SK-N-SH treated with all-trans-retinoic acid at 6 μM for 48 hours (cell line): ENCODE measurements at regions not wholly inside any gene's neighbourhood (a gene's known extent, or its start where the extent isn't known, plus 50 kb on each side); places are given as distances from the start of the nearest gene placed in this dataset.

Experiments used
- ATAC-seq: fragments of 200-7000 bp; cut with Tn5 transposase; 3 replicates; pipeline ENCODE4 v1.9.1; 2020; ENCODE audit warnings: mild to moderate bottlenecking, moderate library complexity
- ARNTL ChIP-seq: fragments of 450-650 bp; formaldehyde crosslinking; IDR thresholded peaks from 2 replicates; pipeline ENCODE4 v1.5.0; 2020; ENCODE audit warnings: low read depth, mild to moderate bottlenecking, moderate library complexity, borderline replicate concordance
- BACH2 ChIP-seq: fragments of 250-450 bp; sonication (Bioruptor Pico); IDR thresholded peaks from 2 replicates; pipeline ENCODE4 v1.9.0; 2021; ENCODE audit warnings: mild to moderate bottlenecking, borderline replicate concordance
- CSDC2 ChIP-seq: fragments of 250-450 bp; sonication (Bioruptor Pico); IDR thresholded peaks from 2 replicates; pipeline ENCODE4 v1.5.0; 2020; ENCODE audit warnings: mild to moderate bottlenecking, moderate library complexity
- CSRNP3 ChIP-seq: fragments of 250-450 bp; sonication (Bioruptor Pico); IDR thresholded peaks from 2 replicates; pipeline ENCODE4 v1.5.1; 2021; ENCODE audit warnings: mild to moderate bottlenecking, moderate library complexity
- ESRRG ChIP-seq: fragments of 250-450 bp; sonication (Bioruptor Pico); IDR thresholded peaks from 2 replicates; pipeline ENCODE4 v1.6.1; 2021; ENCODE audit warnings: mild to moderate bottlenecking
- GLIS3 ChIP-seq: fragments of 250-450 bp; sonication (Bioruptor Pico); IDR thresholded peaks from 2 replicates; pipeline ENCODE4 v1.5.0; 2020; ENCODE audit warnings: mild to moderate bottlenecking, moderate library complexity
- ISL1 ChIP-seq: fragments of 250-450 bp; sonication (Bioruptor Pico); IDR thresholded peaks from 2 replicates; pipeline ENCODE4 v2.1.2; 2022; ENCODE audit warnings: mild to moderate bottlenecking, moderate library complexity
- OSR1 ChIP-seq: fragments of 250-450 bp; sonication (Bioruptor Pico); IDR thresholded peaks from 2 replicates; pipeline ENCODE4 v1.8.0; 2022; ENCODE audit warnings: moderate library complexity, mild to moderate bottlenecking, inconsistent platforms
- POU6F1 ChIP-seq: fragments of 250-450 bp; sonication (Bioruptor Pico); IDR thresholded peaks from 2 replicates; pipeline ENCODE4 v1.8.0; 2021; ENCODE audit warnings: low read depth, mild to moderate bottlenecking, moderate library complexity, borderline replicate concordance
- PPARA ChIP-seq: fragments of 250-450 bp; sonication (Bioruptor Pico); IDR thresholded peaks from 2 replicates; pipeline ENCODE4 v1.5.0; 2020; ENCODE audit warnings: mild to moderate bottlenecking, borderline replicate concordance
- RARB ChIP-seq: fragments of 250-450 bp; sonication (Bioruptor Pico); IDR thresholded peaks from 2 replicates; pipeline ENCODE4 v1.8.0; 2021; ENCODE audit warnings: mild to moderate bottlenecking, moderate library complexity
- TCF4 ChIP-seq: fragments of 250-450 bp; sonication (Bioruptor Pico); IDR thresholded peaks from 2 replicates; pipeline ENCODE4 v1.8.0; 2021; ENCODE audit warnings: mild to moderate bottlenecking, moderate library complexity, borderline replicate concordance
- TOX ChIP-seq: fragments of 250-450 bp; sonication (Bioruptor Pico); IDR thresholded peaks from 2 replicates; pipeline ENCODE4 v1.8.0; 2021; ENCODE audit warnings: mild to moderate bottlenecking, moderate library complexity, borderline replicate concordance
- TSHZ2 ChIP-seq: fragments of 250-450 bp; sonication (Bioruptor Pico); IDR thresholded peaks from 2 replicates; pipeline ENCODE4 v1.5.0; 2020; ENCODE audit warnings: mild to moderate bottlenecking, moderate library complexity
- ZC3H10 ChIP-seq: fragments of 250-450 bp; sonication (Bioruptor Pico); IDR thresholded peaks from 2 replicates; pipeline ENCODE4 v1.5.1; 2021; ENCODE audit warnings: mild to moderate bottlenecking, moderate library complexity
- ZFP30 ChIP-seq: fragments of 450-650 bp; formaldehyde crosslinking; IDR thresholded peaks from 2 replicates; pipeline ENCODE4 v1.5.0; 2022; ENCODE audit warnings: mild to moderate bottlenecking, moderate library complexity
- ZNF565 ChIP-seq: fragments of 450-650 bp; formaldehyde crosslinking; conservative IDR thresholded peaks from 2 replicates; pipeline ENCODE4 v1.5.0; 2020; ENCODE audit warnings: low read depth, mild to moderate bottlenecking, moderate library complexity
- ZNF70 ChIP-seq: fragments of 450-650 bp; formaldehyde crosslinking; IDR thresholded peaks from 2 replicates; pipeline ENCODE4 v1.5.0; 2020; ENCODE audit warnings: mild to moderate bottlenecking, moderate library complexity
- TF ChIP-seq, protein P1 (sequence below): fragments of 250-450 bp; sonication (Bioruptor Pico); IDR thresholded peaks from 2 replicates; pipeline ENCODE4 v1.8.0; 2020; ENCODE audit warnings: mild to moderate bottlenecking, moderate library complexity, borderline replicate concordance
- TF ChIP-seq, protein P2 (sequence below): fragments of 250-450 bp; sonication (Bioruptor Pico); IDR thresholded peaks from 2 replicates; pipeline ENCODE4 v1.5.1; 2020; ENCODE audit warnings: low read depth, mild to moderate bottlenecking, moderate library complexity

DNA sequence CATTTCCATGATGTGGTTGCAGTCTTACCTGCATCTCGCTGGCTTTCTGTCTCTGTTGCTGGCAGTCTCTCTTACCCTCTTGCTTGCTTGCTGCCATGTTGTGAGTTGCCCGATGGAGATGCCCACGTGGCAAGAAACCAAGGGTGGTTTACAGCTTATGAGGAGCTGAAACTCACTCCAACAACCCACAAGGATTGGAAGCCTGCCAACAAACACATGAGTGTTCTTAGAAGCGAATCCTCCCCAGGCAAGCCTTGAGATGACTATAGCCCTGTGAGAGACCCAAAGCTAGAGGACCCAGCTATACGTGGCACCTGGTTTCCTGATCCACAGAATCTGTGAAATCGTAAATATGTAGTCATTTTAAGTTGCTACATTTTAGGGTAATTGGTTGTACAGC lies 490.9 kb upstream of the ADAMTS9 start:
- no peak for TF ChIP-seq RARB (CRISPR knock-in tag)
- no peak for TF ChIP-seq ESRRG (CRISPR knock-in tag)
- ATAC-seq, result no peak

GRCh38 chr3:65177960-65178376 lies 490.2 kb upstream of the ADAMTS9 start:
- ATAC-seq, result peak; percentile 50
- TF ChIP-seq TSHZ2, result no peak
- no peak for TF ChIP-seq BACH2 (CRISPR knock-in tag)
- TF ChIP-seq TOX (CRISPR knock-in tag), result no peak
- no peak for TF ChIP-seq POU6F1 (CRISPR knock-in tag)
- no peak for TF ChIP-seq PPARA (CRISPR knock-in tag)
- peak; percentile 27; the same call in 1 of the 2 replicates for TF ChIP-seq TCF4 (CRISPR knock-in tag)
- peak; percentile 53 for TF ChIP-seq ISL1 (CRISPR knock-in tag)

DNA sequence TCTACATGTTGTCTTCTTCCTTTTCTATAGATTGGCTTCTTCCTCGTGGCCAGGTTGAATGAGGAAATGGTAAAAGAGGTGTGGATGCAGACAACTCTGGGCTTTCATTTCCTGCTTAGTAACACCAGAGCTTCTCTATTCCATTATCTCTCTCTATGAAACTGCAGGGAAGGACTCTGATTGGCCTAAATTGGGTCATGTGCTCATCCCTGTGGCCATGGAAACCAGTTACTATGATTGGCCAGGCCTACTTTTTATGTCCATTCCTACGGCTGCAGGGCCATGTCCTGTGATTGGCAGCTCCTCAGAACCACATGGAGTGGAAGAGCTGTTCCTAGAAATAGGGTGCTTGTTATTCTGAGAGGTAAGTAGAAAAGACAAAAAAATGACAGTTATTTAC lies 486.9 kb upstream of the ADAMTS9 start:
- ATAC-seq, result no peak
- TF ChIP-seq ESRRG (CRISPR knock-in tag), result no peak
- TF ChIP-seq ZFP30, result no peak
- no peak for TF ChIP-seq ZNF70
- no peak for TF ChIP-seq BACH2 (CRISPR knock-in tag)
- no peak for TF ChIP-seq PPARA (CRISPR knock-in tag)
- no peak for TF ChIP-seq ZC3H10 (CRISPR knock-in tag)
- no peak for TF ChIP-seq CSRNP3 (CRISPR knock-in tag)
- TF ChIP-seq, protein P1, sequence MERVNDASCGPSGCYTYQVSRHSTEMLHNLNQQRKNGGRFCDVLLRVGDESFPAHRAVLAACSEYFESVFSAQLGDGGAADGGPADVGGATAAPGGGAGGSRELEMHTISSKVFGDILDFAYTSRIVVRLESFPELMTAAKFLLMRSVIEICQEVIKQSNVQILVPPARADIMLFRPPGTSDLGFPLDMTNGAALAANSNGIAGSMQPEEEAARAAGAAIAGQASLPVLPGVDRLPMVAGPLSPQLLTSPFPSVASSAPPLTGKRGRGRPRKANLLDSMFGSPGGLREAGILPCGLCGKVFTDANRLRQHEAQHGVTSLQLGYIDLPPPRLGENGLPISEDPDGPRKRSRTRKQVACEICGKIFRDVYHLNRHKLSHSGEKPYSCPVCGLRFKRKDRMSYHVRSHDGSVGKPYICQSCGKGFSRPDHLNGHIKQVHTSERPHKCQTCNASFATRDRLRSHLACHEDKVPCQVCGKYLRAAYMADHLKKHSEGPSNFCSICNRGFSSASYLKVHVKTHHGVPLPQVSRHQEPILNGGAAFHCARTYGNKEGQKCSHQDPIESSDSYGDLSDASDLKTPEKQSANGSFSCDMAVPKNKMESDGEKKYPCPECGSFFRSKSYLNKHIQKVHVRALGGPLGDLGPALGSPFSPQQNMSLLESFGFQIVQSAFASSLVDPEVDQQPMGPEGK (CRISPR knock-in tag), result no peak

DNA sequence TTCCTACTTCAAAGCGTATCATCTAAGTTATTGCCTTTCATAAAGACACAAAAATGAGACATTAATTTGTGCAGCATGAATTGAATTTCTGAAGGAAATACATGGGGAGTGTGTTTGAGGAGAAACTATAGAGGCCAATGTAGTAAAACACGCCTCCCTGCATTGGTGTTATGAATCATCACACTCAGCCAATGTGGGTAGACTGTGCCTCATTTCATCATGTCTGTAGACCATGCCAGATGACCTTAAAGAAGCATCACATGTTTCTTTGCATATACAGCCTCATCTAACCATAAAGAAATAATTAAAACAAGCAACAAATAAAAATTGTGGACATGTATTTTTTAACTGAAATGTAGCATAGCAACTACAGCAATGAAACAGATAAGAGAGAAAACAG lies 486.0 kb upstream of the ADAMTS9 start:
- ATAC-seq, result no peak
- TF ChIP-seq POU6F1 (CRISPR knock-in tag) (no peak), ZC3H10 (CRISPR knock-in tag) (no peak), ISL1 (CRISPR knock-in tag) (no peak), ZNF70 (no peak), PPARA (CRISPR knock-in tag) (no peak), ESRRG (CRISPR knock-in tag) (no peak), TCF4 (CRISPR knock-in tag) (no peak), CSDC2 (CRISPR knock-in tag) (no peak), RARB (CRISPR knock-in tag) (no peak), GLIS3 (CRISPR knock-in tag) (no peak), TSHZ2 (no peak), ZFP30 (no peak), ARNTL (no peak), ZNF565 (CRISPR knock-in tag) (no peak), OSR1 (CRISPR knock-in tag) (no peak)
- TF ChIP-seq, protein P2, sequence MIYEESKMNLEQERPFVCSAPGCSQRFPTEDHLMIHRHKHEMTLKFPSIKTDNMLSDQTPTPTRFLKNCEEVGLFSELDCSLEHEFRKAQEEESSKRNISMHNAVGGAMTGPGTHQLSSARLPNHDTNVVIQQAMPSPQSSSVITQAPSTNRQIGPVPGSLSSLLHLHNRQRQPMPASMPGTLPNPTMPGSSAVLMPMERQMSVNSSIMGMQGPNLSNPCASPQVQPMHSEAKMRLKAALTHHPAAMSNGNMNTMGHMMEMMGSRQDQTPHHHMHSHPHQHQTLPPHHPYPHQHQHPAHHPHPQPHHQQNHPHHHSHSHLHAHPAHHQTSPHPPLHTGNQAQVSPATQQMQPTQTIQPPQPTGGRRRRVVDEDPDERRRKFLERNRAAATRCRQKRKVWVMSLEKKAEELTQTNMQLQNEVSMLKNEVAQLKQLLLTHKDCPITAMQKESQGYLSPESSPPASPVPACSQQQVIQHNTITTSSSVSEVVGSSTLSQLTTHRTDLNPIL (CRISPR knock-in tag), result no peak
